Epithelial cell of proximal tubule (primary cell): ENCODE measurements at regions not wholly inside any gene's neighbourhood (a gene's known extent, or its start where the extent isn't known, plus 50 kb on each side); places are given as distances from the start of the nearest gene placed in this dataset.

Experiments used
- DNase-seq: peaks from one replicate; pipeline ENCODE4 v3.0.0-alpha.2; 2011; ENCODE audit warnings: low read depth
- H3K4me3 ChIP-seq: 2 replicates; pipeline ENCODE4 v1.5.1; 2011; ENCODE audit warnings: low read depth, mild to moderate bottlenecking, low read length
- CTCF ChIP-seq: conservative IDR thresholded peaks from 2 replicates; pipeline ENCODE4 v1.5.1; 2012; ENCODE audit warnings: low read depth, mild to moderate bottlenecking, low read length

- no peak for DNase-seq
- H3K4me3 ChIP-seq = no peak overlapping the region
- no peak for TF ChIP-seq CTCF
These were observed 77.6 kb upstream of the BACH2 start for GRCh38 chr6:90374201-90374600.

- no peak for TF ChIP-seq CTCF
- no peak overlapping the region for H3K4me3 ChIP-seq
- DNase-seq = no peak
These were observed 76.2 kb upstream of the BACH2 start for GRCh38 chr6:90372885-90373284.

- H3K4me3 ChIP-seq = no peak overlapping the region
- no peak for TF ChIP-seq CTCF
- DNase-seq = no peak
These were observed 75.8 kb upstream of the BACH2 start for GRCh38 chr6:90372450-90372849.

GRCh38 chr6:90370493-90370959, 73.9 kb upstream of the BACH2 start:
- no peak for TF ChIP-seq CTCF
- H3K4me3 ChIP-seq = no peak overlapping the region
- DNase-seq = peak; percentile 87

- H3K4me3 ChIP-seq = no peak overlapping the region
- no peak for TF ChIP-seq CTCF
- DNase-seq = no peak
These were observed 73.0 kb upstream of the BACH2 start for GRCh38 chr6:90369651-90370050.

GRCh38 chr6:90369024-90369519, 72.4 kb upstream of the BACH2 start:
- DNase-seq = peak; percentile 100
- H3K4me3 ChIP-seq = no peak overlapping the region
- TF ChIP-seq CTCF = no peak

GRCh38 chr6:90368601-90369000, 72.0 kb upstream of the BACH2 start:
- DNase-seq = no peak
- H3K4me3 ChIP-seq = no peak overlapping the region

More at GRCh38 chr6:90368601-90369000, 72.0 kb upstream of the BACH2 start:
- no peak for TF ChIP-seq CTCF
